ENCODE measurements at regions not wholly inside any gene's neighbourhood (a gene's known extent, or its start where the extent isn't known, plus 50 kb on each side); places are given as distances from the start of the nearest gene placed in this dataset.

GRCh38 chr2:152861349-152861942 is 143.0 kb downstream of the ARL6IP6 start:
- TF ChIP-seq TAF1 (IDR thresholded peaks at IDR 0.05; ENCODE audit: low read depth, low read length) (no peak), POLR2A (IDR thresholded peaks at IDR 0.05; ENCODE audit: low read depth, low read length) (no peak), POLR2AphosphoS5 (IDR thresholded peaks at IDR 0.05; ENCODE audit: low read depth, low read length) (no peak), POU2F2 (IDR thresholded peaks at IDR 0.05; ENCODE audit: low read depth, low read length) (no peak), SPI1 (IDR thresholded peaks at IDR 0.05; ENCODE audit: low read depth, low read length) (no peak)
